ENCODE measurements at regions not wholly inside any gene's neighbourhood (a gene's known extent, or its start where the extent isn't known, plus 50 kb on each side); places are given as distances from the start of the nearest gene placed in this dataset.

DNA sequence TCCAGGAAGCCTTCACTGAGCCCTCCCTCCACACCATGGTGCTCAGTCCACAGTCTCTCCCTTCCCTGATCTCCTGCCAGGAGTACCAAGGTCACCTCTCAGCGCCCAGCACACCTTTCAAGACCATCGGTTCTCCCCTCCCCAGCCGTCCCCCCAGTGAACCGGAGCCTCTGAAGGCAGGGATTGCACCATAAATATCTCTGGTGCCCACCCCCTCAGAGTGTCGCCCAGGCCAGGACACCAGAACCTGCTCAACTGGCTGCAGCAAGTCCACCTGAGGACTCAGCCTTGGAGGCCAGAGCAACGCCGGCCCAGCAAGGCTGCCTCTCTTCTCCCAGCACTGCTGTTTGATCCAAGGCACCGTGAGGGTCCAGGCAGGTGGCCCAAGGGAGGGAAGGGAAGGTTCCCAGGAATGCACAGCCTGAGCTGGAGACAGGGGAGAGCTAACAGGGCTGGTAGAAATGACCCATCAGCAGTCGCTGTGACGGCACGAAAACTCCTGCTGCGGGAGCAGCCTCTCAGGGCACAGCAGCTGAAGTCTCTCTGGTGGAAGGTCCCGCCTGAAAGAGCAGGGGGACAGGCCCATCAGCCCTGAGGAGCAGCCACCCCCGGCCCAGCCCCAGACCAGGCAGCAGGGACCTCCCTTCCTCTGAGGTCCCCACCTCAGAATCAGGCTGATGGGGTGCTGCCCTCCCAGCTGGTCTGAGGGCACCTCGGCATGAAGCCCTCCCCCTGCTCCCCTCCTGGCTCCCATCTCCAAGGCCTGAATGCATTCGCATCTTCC, 80.3 kb downstream of the BUD13 start:
- TF ChIP-seq HNF4A (conservative IDR thresholded peaks at IDR 0.05): no peak
- TF ChIP-seq SP1 (IDR thresholded peaks at IDR 0.05): no peak
- TF ChIP-seq ZBTB33 (IDR thresholded peaks at IDR 0.05): no peak
- TF ChIP-seq RXRA (IDR thresholded peaks at IDR 0.05): no peak
- H3K27me3 ChIP-seq (ENCODE audit: control insufficient read depth in 4 of 4, insufficient read depth in 4 of 4, low read length in 3 of 4): no peaks in the 10 kb centered on the region
- H3K9ac ChIP-seq (ENCODE audit: low read depth in 1 of 2, low read length in 2 of 2): no peak overlapping the region
- H3K27ac ChIP-seq (ENCODE audit: low read depth in 1 of 2, low read length in 2 of 2): no peak overlapping the region
- no peak for DNase-seq (ENCODE audit: low spot score)
- no peaks in the 10 kb centered on the region for H3K36me3 ChIP-seq (ENCODE audit: control insufficient read depth in 4 of 4, insufficient read depth in 3 of 4, low read depth in 1 of 4, low read length in 3 of 4)
- no peak overlapping the region for H3K4me3 ChIP-seq (ENCODE audit: low read depth in 1 of 3, low read length in 3 of 3)
- no peaks in the 10 kb centered on the region for H3K4me1 ChIP-seq (ENCODE audit: control insufficient read depth in 4 of 4, insufficient read depth in 4 of 4, low read length in 3 of 4)
- no peaks in the 10 kb centered on the region for H3K9me3 ChIP-seq (ENCODE audit: control insufficient read depth in 4 of 4, low read length in 3 of 4)
- WGBS: 69% methylated on average over 16 of the region's 16 CpGs

DNA sequence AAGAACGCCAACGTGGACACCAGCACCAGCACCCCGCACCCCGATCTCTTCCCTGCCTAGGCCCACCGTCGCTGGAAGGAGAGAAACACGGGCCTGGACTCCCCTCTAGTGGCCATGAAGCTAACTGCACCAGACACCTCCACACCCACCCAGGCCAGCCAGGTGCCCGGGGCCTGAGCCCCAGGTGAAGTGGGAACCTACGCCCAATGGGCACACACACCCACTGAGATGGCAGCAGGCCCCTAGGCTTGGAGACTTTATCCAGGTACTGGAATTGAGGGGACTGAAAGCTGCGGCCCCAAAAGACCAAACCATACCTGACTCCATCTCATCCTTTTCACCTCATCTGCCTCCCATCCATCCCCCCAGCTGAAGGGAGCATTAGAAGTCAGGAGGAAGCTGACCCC, 81.0 kb downstream of the BUD13 start:
- no peaks in the 10 kb centered on the region for H3K9me3 ChIP-seq (ENCODE audit: control insufficient read depth in 4 of 4, low read length in 3 of 4)
- no peak overlapping the region for H3K4me3 ChIP-seq (ENCODE audit: low read depth in 1 of 3, low read length in 3 of 3)
- H3K4me1 ChIP-seq (ENCODE audit: control insufficient read depth in 4 of 4, insufficient read depth in 4 of 4, low read length in 3 of 4): no peaks in the 10 kb centered on the region
- no peak for TF ChIP-seq JUND (IDR thresholded peaks at IDR 0.05)
- TF ChIP-seq CTCF (IDR thresholded peaks at IDR 0.05; ENCODE audit: low read depth, low read length, missing input control): peak; percentile 87
- TF ChIP-seq RAD21 (IDR thresholded peaks at IDR 0.05): peak; percentile 89 to 92
- H3K27me3 ChIP-seq (ENCODE audit: control insufficient read depth in 4 of 4, insufficient read depth in 4 of 4, low read length in 3 of 4): no peaks in the 10 kb centered on the region
- 13% methylated on average over 10 of the region's 10 CpGs for WGBS
- no peaks in the 10 kb centered on the region for H3K36me3 ChIP-seq (ENCODE audit: control insufficient read depth in 4 of 4, insufficient read depth in 3 of 4, low read depth in 1 of 4, low read length in 3 of 4)
- H3K9ac ChIP-seq (ENCODE audit: low read depth in 1 of 2, low read length in 2 of 2): no peak overlapping the region
- H3K27ac ChIP-seq (ENCODE audit: low read depth in 1 of 2, low read length in 2 of 2): no peak overlapping the region
- peak; percentile 70 for DNase-seq (ENCODE audit: low spot score)

DNA sequence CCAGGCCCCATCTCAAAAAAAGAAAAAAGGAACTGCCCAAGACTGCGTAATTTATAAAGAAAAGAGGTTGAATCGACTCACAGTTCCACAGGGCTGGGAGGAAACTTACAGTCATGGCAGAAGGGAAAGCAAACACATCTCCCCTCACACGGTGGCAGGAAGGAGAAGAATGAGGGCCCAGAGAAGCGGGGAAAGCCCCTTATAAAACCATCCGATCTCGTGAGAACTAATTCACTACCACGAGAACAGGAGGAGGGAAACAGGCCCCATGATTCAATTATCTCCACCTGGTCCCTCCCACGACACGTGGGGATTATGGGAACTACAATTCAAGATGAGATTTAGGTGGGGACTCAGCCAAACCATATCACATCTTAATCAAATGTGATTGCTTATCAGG, 82.2 kb downstream of the BUD13 start:
- H3K27me3 ChIP-seq (ENCODE audit: control insufficient read depth in 4 of 4, insufficient read depth in 4 of 4, low read length in 3 of 4): no peaks in the 10 kb centered on the region
- no peak for DNase-seq (ENCODE audit: low spot score)
- H3K27ac ChIP-seq (ENCODE audit: low read depth in 1 of 2, low read length in 2 of 2): no peak overlapping the region
- H3K36me3 ChIP-seq (ENCODE audit: control insufficient read depth in 4 of 4, insufficient read depth in 3 of 4, low read depth in 1 of 4, low read length in 3 of 4): no peaks in the 10 kb centered on the region
- no peak overlapping the region for H3K4me3 ChIP-seq (ENCODE audit: low read depth in 1 of 3, low read length in 3 of 3)
- no peaks in the 10 kb centered on the region for H3K9me3 ChIP-seq (ENCODE audit: control insufficient read depth in 4 of 4, low read length in 3 of 4)
- no peaks in the 10 kb centered on the region for H3K4me1 ChIP-seq (ENCODE audit: control insufficient read depth in 4 of 4, insufficient read depth in 4 of 4, low read length in 3 of 4)
- 80% methylated on average over 9 of the region's 9 CpGs for WGBS
- no peak overlapping the region for H3K9ac ChIP-seq (ENCODE audit: low read depth in 1 of 2, low read length in 2 of 2)
- TF ChIP-seq ZBTB33 (IDR thresholded peaks at IDR 0.05): no peak
- no peak for TF ChIP-seq EGR1 (IDR thresholded peaks at IDR 0.05; ENCODE audit: low read depth in 2 of 2)
- TF ChIP-seq, protein P1, sequence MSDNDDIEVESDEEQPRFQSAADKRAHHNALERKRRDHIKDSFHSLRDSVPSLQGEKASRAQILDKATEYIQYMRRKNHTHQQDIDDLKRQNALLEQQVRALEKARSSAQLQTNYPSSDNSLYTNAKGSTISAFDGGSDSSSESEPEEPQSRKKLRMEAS (IDR thresholded peaks at IDR 0.05): no peak
- TF ChIP-seq RAD21 (IDR thresholded peaks at IDR 0.05): no peak
- no peak for TF ChIP-seq FOXA2 (IDR thresholded peaks at IDR 0.05)
- no peak for TF ChIP-seq SP1 (IDR thresholded peaks at IDR 0.05)
- no peak for TF ChIP-seq HNF4A (conservative IDR thresholded peaks at IDR 0.05)
- TF ChIP-seq RXRA (IDR thresholded peaks at IDR 0.05): no peak
- no peak for TF ChIP-seq NR2F2 (IDR thresholded peaks at IDR 0.05)
- no peak for TF ChIP-seq CTCF (IDR thresholded peaks at IDR 0.05; ENCODE audit: low read depth, low read length, missing input control)
- no peak for TF ChIP-seq HNF4G (IDR thresholded peaks at IDR 0.05)
- no peak for TF ChIP-seq JUND (IDR thresholded peaks at IDR 0.05)
- TF ChIP-seq FOXA1 (IDR thresholded peaks at IDR 0.05): no peak
- no peak for TF ChIP-seq REST (IDR thresholded peaks at IDR 0.05)
